Astrocyte (in vitro differentiated cells and primary cell): ENCODE measurements at regions not wholly inside any gene's neighbourhood (a gene's known extent, or its start where the extent isn't known, plus 50 kb on each side); places are given as distances from the start of the nearest gene placed in this dataset.

Experiments used
- DNase-seq: peaks from one replicate; pipeline ENCODE4 v3.0.0-alpha.2; 2010; ENCODE audit warnings: low read depth
- FAIRE-seq: peaks from 2 replicates; lab custom pipeline; 2011; peaks lifted over from hg19 to GRCh38; lab: Jason Lieb, UNC
- H2AFZ ChIP-seq: 2 replicates; pipeline ENCODE4 v1.6.0; 2012; ENCODE audit warnings: low read depth, low read length, inconsistent platforms
- H3K27ac ChIP-seq: 2 replicates; pipeline ENCODE4 v1.5.1; 2011; ENCODE audit warnings: low read depth, low read length, inconsistent platforms
- H3K27me3 ChIP-seq: 2 replicates; pipeline ENCODE4 v1.6.0; 2011; ENCODE audit warnings: low read length, inconsistent platforms; ENCODE audit not compliant: insufficient read depth
- H3K36me3 ChIP-seq: 2 replicates; pipeline ENCODE4 v1.5.1; 2011; ENCODE audit warnings: low read length, inconsistent platforms; ENCODE audit not compliant: insufficient read depth
- H3K4me1 ChIP-seq: 2 replicates; pipeline ENCODE4 v1.5.1; 2011; ENCODE audit warnings: low read length, inconsistent platforms; ENCODE audit not compliant: insufficient read depth
- H3K4me2 ChIP-seq: 2 replicates; pipeline ENCODE4 v1.6.0; 2012; ENCODE audit warnings: low read length, inconsistent platforms
- H3K4me3 ChIP-seq: 2 replicates; pipeline ENCODE4 v1.5.1; 2011; ENCODE audit warnings: low read depth, mild to moderate bottlenecking, low read length, inconsistent platforms; ENCODE audit not compliant: insufficient read depth
- H3K79me2 ChIP-seq: 2 replicates; pipeline ENCODE4 v1.6.0; 2012; ENCODE audit warnings: mild to moderate bottlenecking, low read length, inconsistent platforms; ENCODE audit not compliant: insufficient read depth
- H3K9ac ChIP-seq: 2 replicates; pipeline ENCODE4 v1.6.0; 2012; ENCODE audit warnings: mild to moderate bottlenecking, low read length, inconsistent platforms
- H3K9me3 ChIP-seq: 2 replicates; pipeline ENCODE4 v1.5.1; 2012; ENCODE audit warnings: low read depth, mild to moderate bottlenecking, low read length, inconsistent platforms; ENCODE audit not compliant: insufficient read depth
- H4K20me1 ChIP-seq: 2 replicates; pipeline ENCODE4 v1.6.0; 2012; ENCODE audit warnings: low read length, inconsistent platforms; ENCODE audit not compliant: insufficient read depth
- H3K27ac Mint-ChIP-seq: one replicate; pipeline ENCODE4 v1.8.0; 2021; ENCODE audit warnings: mild to moderate bottlenecking, mixed read lengths; ENCODE audit not compliant: unreplicated experiment
- H3K27me3 Mint-ChIP-seq: one replicate; pipeline ENCODE4 v1.8.0; 2021; ENCODE audit warnings: low read depth, mixed read lengths; ENCODE audit not compliant: unreplicated experiment
- H3K36me3 Mint-ChIP-seq: one replicate; pipeline ENCODE4 v1.8.0; 2021; ENCODE audit warnings: low read depth, mixed read lengths; ENCODE audit not compliant: unreplicated experiment
- H3K4me1 Mint-ChIP-seq: one replicate; pipeline ENCODE4 v1.8.0; 2021; ENCODE audit warnings: low read depth, mixed read lengths; ENCODE audit not compliant: unreplicated experiment
- H3K4me3 Mint-ChIP-seq: one replicate; pipeline ENCODE4 v1.8.0; 2021; ENCODE audit warnings: mild to moderate bottlenecking, moderate library complexity, mixed read lengths; ENCODE audit not compliant: unreplicated experiment
- H3K9me3 Mint-ChIP-seq: one replicate; pipeline ENCODE4 v1.8.0; 2021; ENCODE audit warnings: mild to moderate bottlenecking, mixed read lengths; ENCODE audit not compliant: unreplicated experiment
- CTCF ChIP-seq: IDR thresholded peaks from 2 replicates; pipeline ENCODE4 v1.5.1; 2011; ENCODE audit warnings: low read depth, mild to moderate bottlenecking, inconsistent platforms, low read length, moderate library complexity; ENCODE audit not compliant: insufficient read depth
- EZH2 ChIP-seq: IDR thresholded peaks from 2 replicates; pipeline ENCODE4 v1.6.1; 2012; ENCODE audit warnings: mild to moderate bottlenecking, low read length, inconsistent platforms; ENCODE audit not compliant: insufficient read depth

- H3K4me2 ChIP-seq, result no peak overlapping the region
- Mint-ChIP-seq H3K27ac (no peak overlapping the region), H3K36me3 (peaks cover 3% of the 10 kb centered on the region), H3K4me3 (no peak overlapping the region), H3K4me1 (no peaks in the 10 kb centered on the region), H3K27me3 (peaks cover 71% of the 10 kb centered on the region), H3K9me3 (peaks cover 11% of the 10 kb centered on the region)
- H3K36me3 ChIP-seq, result no peaks in the 10 kb centered on the region
- H3K9ac ChIP-seq, result no peak overlapping the region
- TF ChIP-seq EZH2 (no peak), CTCF (no peak)
- H2AFZ ChIP-seq, result no peak overlapping the region
- H3K27me3 ChIP-seq, result peaks cover 3% of the 10 kb centered on the region
- no peaks in the 10 kb centered on the region for H3K9me3 ChIP-seq
- no peaks in the 10 kb centered on the region for H3K4me1 ChIP-seq
- no peaks in the 10 kb centered on the region for H4K20me1 ChIP-seq
- H3K4me3 ChIP-seq, result no peak overlapping the region
- DNase-seq (no peak), FAIRE-seq (no peak)
- H3K27ac ChIP-seq, result no peak overlapping the region
- no peaks in the 10 kb centered on the region for H3K79me2 ChIP-seq
Observed at GRCh38 chr11:69231466-69232018, 62.4 kb upstream of the MYEOV start.

DNA sequence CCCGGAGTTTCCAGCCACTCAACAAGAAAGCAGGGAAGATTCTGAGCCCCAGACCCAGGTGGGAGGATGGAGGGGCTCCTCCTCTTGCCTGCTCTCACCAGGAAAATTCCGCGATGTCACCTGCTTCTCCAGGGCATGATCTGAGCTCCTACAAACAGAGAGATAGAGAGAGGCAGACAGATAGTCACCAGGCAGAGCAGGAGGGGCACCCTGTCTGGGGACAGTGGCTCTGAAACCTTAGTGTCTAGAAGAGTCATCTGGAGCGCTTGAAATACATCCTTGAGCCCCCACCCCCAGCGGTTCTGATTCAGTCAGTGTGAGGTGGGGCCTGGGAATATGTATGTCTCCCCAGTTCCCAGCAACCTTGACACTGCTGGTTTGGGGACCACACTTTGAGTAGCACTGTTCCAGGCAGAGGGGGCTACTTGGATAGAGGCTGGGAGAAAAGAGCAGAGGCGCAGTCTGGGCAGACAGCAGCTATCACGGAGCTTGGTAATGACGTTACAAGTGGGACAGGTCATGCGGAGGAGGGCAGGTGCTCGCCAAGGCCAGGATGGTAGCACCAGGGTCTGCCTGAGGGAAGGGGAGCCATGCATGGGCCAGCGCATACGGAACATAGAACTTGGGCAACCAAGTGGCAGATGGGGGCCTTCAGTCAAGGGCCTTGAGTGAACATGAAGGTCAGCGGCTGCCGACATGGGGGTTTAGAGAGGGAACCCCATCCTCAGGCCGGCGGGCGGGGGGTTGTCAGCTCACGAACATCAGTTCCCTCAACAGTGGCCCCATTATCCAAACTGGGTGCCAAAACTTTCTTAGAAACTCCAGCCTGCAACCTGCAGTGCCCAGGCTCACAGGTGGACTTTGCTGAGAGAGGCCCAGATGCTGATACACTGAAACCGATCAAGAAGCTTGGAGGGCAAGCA, 60.9 kb upstream of the MYEOV start:
- Histone ChIP-seq H3K9me3 (no peaks in the 10 kb centered on the region), H3K4me3 (no peak overlapping the region), H4K20me1 (no peaks in the 10 kb centered on the region), H3K4me2 (no peak overlapping the region), H2AFZ (no peak overlapping the region), H3K9ac (no peak overlapping the region), H3K36me3 (no peaks in the 10 kb centered on the region), H3K27ac (no peak overlapping the region), H3K27me3 (peaks cover 3% of the 10 kb centered on the region), H3K79me2 (no peaks in the 10 kb centered on the region), H3K4me1 (no peaks in the 10 kb centered on the region)
- H3K27me3 Mint-ChIP-seq, result peaks cover 62% of the 10 kb centered on the region
- DNase-seq, result no peak
- H3K4me3 Mint-ChIP-seq, result no peak overlapping the region
- peaks cover 3% of the 10 kb centered on the region for H3K36me3 Mint-ChIP-seq
- no peak for FAIRE-seq
- H3K4me1 Mint-ChIP-seq, result no peaks in the 10 kb centered on the region
- H3K27ac Mint-ChIP-seq, result no peak overlapping the region
- peaks cover 9% of the 10 kb centered on the region for H3K9me3 Mint-ChIP-seq
- no peak for TF ChIP-seq CTCF
